Myocyte (in vitro differentiated cells): ENCODE measurements at regions not wholly inside any gene's neighbourhood (a gene's known extent, or its start where the extent isn't known, plus 50 kb on each side); places are given as distances from the start of the nearest gene placed in this dataset.
"Not testable (repeated sequence)": the region's sequence is repeated elsewhere in the genome, so short reads cannot be mapped to it uniquely, and the experiment has no call there.

Experiments used
- DNase-seq: peaks from one replicate; pipeline ENCODE4 v3.0.0-alpha.2; 2012; ENCODE audit warnings: low read depth

GRCh38 chr10:36559412-36560400 lies 565.7 kb upstream of the ANKRD30A start:
- no peak for DNase-seq

GRCh38 chr10:36556468-36556867 lies 568.9 kb upstream of the ANKRD30A start:
- no peak for DNase-seq

- no peak for DNase-seq
These were observed 570.4 kb upstream of the ANKRD30A start for GRCh38 chr10:36555036-36555435.

GRCh38 chr10:36547965-36548364 lies 577.4 kb upstream of the ANKRD30A start:
- DNase-seq = no peak

GRCh38 chr10:36542493-36542892 lies 582.9 kb upstream of the ANKRD30A start:
- no peak for DNase-seq

GRCh38 chr10:36540611-36541010 lies 584.8 kb upstream of the ANKRD30A start:
- no peak for DNase-seq

- DNase-seq = peak; percentile 3
These were observed 586.3 kb upstream of the ANKRD30A start for GRCh38 chr10:36538953-36539586.

- peak; percentile 57 for DNase-seq
These were observed 590.9 kb upstream of the ANKRD30A start for GRCh38 chr10:36534471-36535002.

- no peak for DNase-seq
These were observed 591.5 kb upstream of the ANKRD30A start for GRCh38 chr10:36533861-36534260.

- no peak for DNase-seq
These were observed 592.1 kb upstream of the ANKRD30A start for GRCh38 chr10:36533316-36533715.

- no peak for DNase-seq
These were observed 593.8 kb upstream of the ANKRD30A start for GRCh38 chr10:36531621-36532020.

- no peak for DNase-seq
These were observed 599.4 kb upstream of the ANKRD30A start for GRCh38 chr10:36526033-36526432.

- DNase-seq = not testable (repeated sequence)
These were observed 601.3 kb upstream of the ANKRD30A start for GRCh38 chr10:36524126-36524525.

GRCh38 chr10:36519909-36520308 lies 605.5 kb upstream of the ANKRD30A start:
- no peak for DNase-seq

- DNase-seq = no peak
These were observed 609.1 kb upstream of the ANKRD30A start for GRCh38 chr10:36516281-36516680.

GRCh38 chr10:36515319-36515718 lies 610.1 kb upstream of the ANKRD30A start:
- DNase-seq = no peak

- no peak for DNase-seq
These were observed 617.7 kb upstream of the ANKRD30A start for GRCh38 chr10:36507715-36508114.

- no peak for DNase-seq
These were observed 618.5 kb upstream of the ANKRD30A start for GRCh38 chr10:36506697-36507496.

- DNase-seq = no peak
These were observed 619.1 kb upstream of the ANKRD30A start for GRCh38 chr10:36506261-36506660.

GRCh38 chr10:36504758-36505157 lies 620.6 kb upstream of the ANKRD30A start:
- no peak for DNase-seq

- no peak for DNase-seq
These were observed 625.1 kb upstream of the ANKRD30A start for GRCh38 chr10:36500266-36500665.
